PFSK-1 (cell line): ENCODE measurements at regions not wholly inside any gene's neighbourhood (a gene's known extent, or its start where the extent isn't known, plus 50 kb on each side); places are given as distances from the start of the nearest gene placed in this dataset.

Source experiments
- FOXP2 ChIP-seq: optimal IDR thresholded peaks from 2 replicates; pipeline ENCODE3; 2011; ENCODE audit warnings: borderline replicate concordance, control low read depth, inconsistent platforms; ENCODE audit not compliant: insufficient read depth; ENCODE audit errors: extremely low read length, extremely low read depth
- POLR2AphosphoS5 ChIP-seq: IDR thresholded peaks from 2 replicates; pipeline ENCODE4 v1.6.1; 2012; ENCODE audit warnings: low read depth, mild to moderate bottlenecking, control low read depth, low read length, moderate library complexity
- SIN3A ChIP-seq: IDR thresholded peaks from 2 replicates; pipeline ENCODE4 v1.6.1; 2012; ENCODE audit warnings: mild to moderate bottlenecking, low read length, moderate library complexity, borderline replicate concordance; ENCODE audit not compliant: insufficient read depth
- TAF1 ChIP-seq: IDR thresholded peaks from 2 replicates; pipeline ENCODE4 v1.6.1; 2012; ENCODE audit warnings: low read length, control low read depth, borderline replicate concordance; ENCODE audit not compliant: insufficient read depth
- TF ChIP-seq, protein P1 (sequence below), 2 experiments: IDR thresholded peaks; 2 replicates each; pipeline versions ENCODE4 v1.6.1 to v1.8.0; 2011 to 2012; ENCODE audit warnings: low read depth in 2 of 2, low read length in 2 of 2, control low read depth in 1 of 2, inconsistent platforms in 1 of 2, mild to moderate bottlenecking in 1 of 2, moderate library complexity in 1 of 2; ENCODE audit not compliant: insufficient read depth in 1 of 2

- TF ChIP-seq FOXP2: no peak
Observed at GRCh38 chr12:42706321-42706720, 116.8 kb upstream of the PRICKLE1 start.

- TF ChIP-seq, protein P1, sequence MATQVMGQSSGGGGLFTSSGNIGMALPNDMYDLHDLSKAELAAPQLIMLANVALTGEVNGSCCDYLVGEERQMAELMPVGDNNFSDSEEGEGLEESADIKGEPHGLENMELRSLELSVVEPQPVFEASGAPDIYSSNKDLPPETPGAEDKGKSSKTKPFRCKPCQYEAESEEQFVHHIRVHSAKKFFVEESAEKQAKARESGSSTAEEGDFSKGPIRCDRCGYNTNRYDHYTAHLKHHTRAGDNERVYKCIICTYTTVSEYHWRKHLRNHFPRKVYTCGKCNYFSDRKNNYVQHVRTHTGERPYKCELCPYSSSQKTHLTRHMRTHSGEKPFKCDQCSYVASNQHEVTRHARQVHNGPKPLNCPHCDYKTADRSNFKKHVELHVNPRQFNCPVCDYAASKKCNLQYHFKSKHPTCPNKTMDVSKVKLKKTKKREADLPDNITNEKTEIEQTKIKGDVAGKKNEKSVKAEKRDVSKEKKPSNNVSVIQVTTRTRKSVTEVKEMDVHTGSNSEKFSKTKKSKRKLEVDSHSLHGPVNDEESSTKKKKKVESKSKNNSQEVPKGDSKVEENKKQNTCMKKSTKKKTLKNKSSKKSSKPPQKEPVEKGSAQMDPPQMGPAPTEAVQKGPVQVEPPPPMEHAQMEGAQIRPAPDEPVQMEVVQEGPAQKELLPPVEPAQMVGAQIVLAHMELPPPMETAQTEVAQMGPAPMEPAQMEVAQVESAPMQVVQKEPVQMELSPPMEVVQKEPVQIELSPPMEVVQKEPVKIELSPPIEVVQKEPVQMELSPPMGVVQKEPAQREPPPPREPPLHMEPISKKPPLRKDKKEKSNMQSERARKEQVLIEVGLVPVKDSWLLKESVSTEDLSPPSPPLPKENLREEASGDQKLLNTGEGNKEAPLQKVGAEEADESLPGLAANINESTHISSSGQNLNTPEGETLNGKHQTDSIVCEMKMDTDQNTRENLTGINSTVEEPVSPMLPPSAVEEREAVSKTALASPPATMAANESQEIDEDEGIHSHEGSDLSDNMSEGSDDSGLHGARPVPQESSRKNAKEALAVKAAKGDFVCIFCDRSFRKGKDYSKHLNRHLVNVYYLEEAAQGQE (IDR thresholded peaks at IDR 0.05; ENCODE audit: insufficient read depth in 1 of 2, low read depth in 2 of 2, low read length in 2 of 2): 0 out of 4 replicates have a peak, but pooled peaks of 1 of the 2 experiments have one; percentile 24
- no peak for TF ChIP-seq SIN3A
Observed at GRCh38 chr12:42705863-42706262, 116.3 kb upstream of the PRICKLE1 start.

- TF ChIP-seq SIN3A (no peak), FOXP2 (no peak), POLR2AphosphoS5 (no peak), TAF1 (no peak)
- TF ChIP-seq, protein P1 (IDR thresholded peaks at IDR 0.05; ENCODE audit: insufficient read depth in 1 of 2, low read depth in 2 of 2, low read length in 2 of 2): no peak
Observed at GRCh38 chr12:42704810-42705401, 115.4 kb upstream of the PRICKLE1 start.

- TF ChIP-seq TAF1 (no peak), FOXP2 (no peak), POLR2AphosphoS5 (no peak), SIN3A (no peak)
- TF ChIP-seq, protein P1 (IDR thresholded peaks at IDR 0.05; ENCODE audit: insufficient read depth in 1 of 2, low read depth in 2 of 2, low read length in 2 of 2): no peak
Observed at GRCh38 chr12:42704340-42704739, 114.8 kb upstream of the PRICKLE1 start.

GRCh38 chr12:42701084-42701483 lies 111.5 kb upstream of the PRICKLE1 start:
- TF ChIP-seq SIN3A (no peak), FOXP2 (no peak), POLR2AphosphoS5 (no peak), TAF1 (no peak)
- TF ChIP-seq, protein P1 (IDR thresholded peaks at IDR 0.05; ENCODE audit: insufficient read depth in 1 of 2, low read depth in 2 of 2, low read length in 2 of 2): no peak
